Endothelial cell of umbilical vein (primary cell): ENCODE measurements at regions not wholly inside any gene's neighbourhood (a gene's known extent, or its start where the extent isn't known, plus 50 kb on each side); places are given as distances from the start of the nearest gene placed in this dataset.

Source experiments
- BruUV-seq: library from RNA; stranded (reverse); fragments of 400-500 nt; replicated peaks from 2 replicates; lab custom pipeline; 2021; lab: Mats Ljungman, UMichigan
- CTCF ChIA-PET: fragments of 300-600, 350-600 bp; sonication (Branson Sonifier 250); formaldehyde crosslinking; loops from one replicate; lab custom pipeline; 2021; ENCODE audit warnings: antibody characterized with exemption, inconsistent platforms; lab: Charles Lee
- POLR2A ChIA-PET: fragments of 300-600, 350-600 bp; sonication (Branson Sonifier 250); formaldehyde crosslinking; loops from one replicate; lab custom pipeline; 2021; ENCODE audit warnings: antibody characterized with exemption, inconsistent platforms; lab: Charles Lee
- DNase-seq: peaks from one replicate; pipeline ENCODE4 v3.0.0-alpha.2; 2011; ENCODE audit warnings: low read depth, low spot score
- FAIRE-seq: peaks from 2 replicates; lab custom pipeline; 2011; peaks lifted over from hg19 to GRCh38; lab: Jason Lieb, UNC
- H2AFZ ChIP-seq: 2 replicates; pipeline ENCODE4 v1.6.0; 2012; ENCODE audit warnings: low read depth, low read length, control low read depth, inconsistent platforms
- H3K27ac ChIP-seq: 2 replicates; pipeline ENCODE4 v1.5.1; 2011; ENCODE audit warnings: low read depth, mild to moderate bottlenecking, control low read depth, low read length, moderate library complexity; ENCODE audit not compliant: insufficient read depth
- H3K27me3 ChIP-seq, 2 experiments: 2 replicates each; pipeline versions ENCODE4 v1.6.0 to v1.6.1; 2011; ENCODE audit warnings: low read length in 2 of 2, mixed read lengths in 1 of 2; ENCODE audit not compliant: control insufficient read depth in 2 of 2, insufficient read depth in 2 of 2
- H3K36me3 ChIP-seq, 2 experiments: 2 replicates in 1 of 2; 3 replicates in 1 of 2; pipeline ENCODE4 v1.5.1; 2011; ENCODE audit warnings: low read length in 2 of 2, mild to moderate bottlenecking in 1 of 2, moderate library complexity in 1 of 2; ENCODE audit not compliant: control insufficient read depth in 2 of 2, insufficient read depth in 2 of 2; ENCODE audit errors: extremely low read depth in 1 of 2
- H3K4me1 ChIP-seq: 3 replicates; pipeline ENCODE4 v1.5.1; 2011; ENCODE audit warnings: mild to moderate bottlenecking, low read length; ENCODE audit not compliant: control insufficient read depth, insufficient read depth; ENCODE audit errors: extremely low read depth
- H3K4me2 ChIP-seq: 2 replicates; pipeline ENCODE4 v1.6.1; 2011; ENCODE audit warnings: low read length, control low read depth, mixed read lengths; ENCODE audit not compliant: insufficient read depth
- H3K4me3 ChIP-seq, 3 experiments: fragments of 200-600 bp in 1 of 3; sonication (generic), shearing (Covaris generic) in 1 of 3; replicated peaks in 1 of 3; 2 replicates each; pipeline ENCODE4 v1.5.1; 2011 to 2016; ENCODE audit warnings: control low read depth in 3 of 3, low read length in 3 of 3, mild to moderate bottlenecking in 2 of 3, inconsistent platforms in 1 of 3, low read depth in 1 of 3, moderate library complexity in 1 of 3; ENCODE audit not compliant: insufficient read depth in 1 of 3
- H3K79me2 ChIP-seq: 2 replicates; pipeline ENCODE4 v1.6.0; 2012; ENCODE audit warnings: low read length, inconsistent platforms; ENCODE audit not compliant: control insufficient read depth, insufficient read depth
- H3K9ac ChIP-seq: replicated peaks from 2 replicates; pipeline ENCODE3; 2011; ENCODE audit warnings: low read length, control low read depth; ENCODE audit not compliant: insufficient read depth; ENCODE audit errors: extremely low read depth
- H3K9me1 ChIP-seq: replicated peaks from 3 replicates; pipeline ENCODE4 v1.6.0; 2011; ENCODE audit warnings: mild to moderate bottlenecking, low read length; ENCODE audit not compliant: control insufficient read depth, insufficient read depth; ENCODE audit errors: extremely low read depth
- H3K9me3 ChIP-seq: replicated peaks from 2 replicates; pipeline ENCODE4 v1.5.1; 2012; ENCODE audit warnings: low read length, inconsistent platforms; ENCODE audit not compliant: control insufficient read depth, insufficient read depth
- H4K20me1 ChIP-seq: replicated peaks from 2 replicates; pipeline ENCODE3; 2011; ENCODE audit warnings: mild to moderate bottlenecking, low read length; ENCODE audit not compliant: control insufficient read depth, insufficient read depth; ENCODE audit errors: extremely low read depth
- EZH2 ChIP-seq: IDR thresholded peaks from 2 replicates; pipeline ENCODE4 v1.6.1; 2012; ENCODE audit warnings: borderline replicate concordance, low read depth, mild to moderate bottlenecking, moderate library complexity, low read length, inconsistent platforms; ENCODE audit not compliant: severe bottlenecking
- FOS ChIP-seq: IDR thresholded peaks from 2 replicates; pipeline ENCODE4 v1.6.1; 2011; ENCODE audit warnings: mild to moderate bottlenecking, low read length, moderate library complexity, borderline replicate concordance; ENCODE audit not compliant: insufficient read depth
- GATA2 ChIP-seq: IDR thresholded peaks from 2 replicates; pipeline ENCODE4 v1.7.0; 2011; ENCODE audit warnings: low read depth, mild to moderate bottlenecking, moderate library complexity, mixed read lengths, low read length; ENCODE audit not compliant: insufficient read length, insufficient read depth
- JUN ChIP-seq: IDR thresholded peaks from 2 replicates; pipeline ENCODE4 v1.6.1; 2011; ENCODE audit warnings: borderline replicate concordance, low read depth; ENCODE audit not compliant: insufficient read length, insufficient read depth
- MYC ChIP-seq: IDR thresholded peaks from one replicate; pipeline ENCODE4 v1.6.1; 2011; ENCODE audit warnings: mild to moderate bottlenecking, low read depth, low read length
- POLR2A ChIP-seq: IDR thresholded peaks from 2 replicates; pipeline ENCODE4 v1.6.1; 2012; ENCODE audit warnings: low read depth, mild to moderate bottlenecking, control low read depth, low read length
- POLR2AphosphoS5 ChIP-seq: IDR thresholded peaks from 2 replicates; pipeline ENCODE4 v1.6.1; 2012; ENCODE audit warnings: low read depth, mild to moderate bottlenecking, control low read depth, low read length, moderate library complexity; ENCODE audit not compliant: insufficient read depth
- dilution Hi-C: fragments of 300-500 bp; cut with MboI; formaldehyde crosslinking; loops from one replicate; pipeline ENCODE4 v1.15.0; 2019; ENCODE audit warnings: low sequenced_read_pairs; ENCODE audit not compliant: extremely low pct_ligation_motif_present
- intact Hi-C: fragments of 100-400 bp; cut with micrococcal nuclease; formaldehyde crosslinking; loops from one replicate; pipeline ENCODE4 v1.10.0; 2022
- TF ChIP-seq, protein P1 (sequence below): IDR thresholded peaks from 2 replicates; pipeline ENCODE4 v1.6.1; 2011; ENCODE audit not compliant: insufficient read depth, insufficient read length
- TF ChIP-seq, protein P2 (sequence below), 2 donors: IDR thresholded peaks; 1 replicate in 1 of 2; 2 replicates in 1 of 2; pipeline ENCODE4 v1.5.1; 2011; ENCODE audit warnings: low read length in 2 of 2, mild to moderate bottlenecking in 2 of 2, moderate library complexity in 2 of 2, control low read depth in 1 of 2, inconsistent platforms in 1 of 2, low read depth in 1 of 2; ENCODE audit not compliant: insufficient read depth in 1 of 2; ENCODE audit errors: extremely low read depth in 1 of 2

DNA sequence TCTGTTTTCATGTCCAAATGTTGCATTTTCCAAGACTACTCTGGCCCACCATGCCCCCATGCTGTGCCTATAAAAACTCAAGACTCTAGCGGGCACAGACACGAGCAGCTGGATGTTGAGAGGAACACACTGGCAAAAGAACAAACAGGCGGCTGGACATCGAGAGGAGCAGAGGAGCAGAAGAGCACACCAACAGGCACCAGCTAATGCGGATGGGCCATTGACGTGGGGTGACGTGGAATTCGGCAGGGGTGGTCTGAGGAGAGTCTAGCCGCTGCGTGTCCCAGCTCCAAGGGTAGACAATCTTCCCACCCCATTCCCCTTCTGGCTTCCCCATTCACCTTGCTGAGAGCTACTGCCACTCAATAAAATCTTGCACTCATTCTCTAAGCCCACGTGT is 54.4 kb upstream of the SMIM30 start:
- no peak overlapping the region for H3K4me3 ChIP-seq
- no peak overlapping the region for H2AFZ ChIP-seq
- FAIRE-seq (no peak), DNase-seq (no peak)
- no TSS peak for BruUV-seq
- H3K79me2 ChIP-seq, result no peaks in the 10 kb centered on the region
- H3K27ac ChIP-seq, result no peak overlapping the region
- H3K4me1 ChIP-seq, result no peaks in the 10 kb centered on the region
- CTCF ChIA-PET, result interaction anchor here (2.1 kb wide), 1 partner anchor 13 kb away, joined by 4 read pairs; no protein-coding TSS in a partner anchor
- no peak for TF ChIP-seq FOS
- no peak for TF ChIP-seq GATA2
- TF ChIP-seq, protein P1, sequence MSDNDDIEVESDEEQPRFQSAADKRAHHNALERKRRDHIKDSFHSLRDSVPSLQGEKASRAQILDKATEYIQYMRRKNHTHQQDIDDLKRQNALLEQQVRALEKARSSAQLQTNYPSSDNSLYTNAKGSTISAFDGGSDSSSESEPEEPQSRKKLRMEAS, result no peak
- TF ChIP-seq, protein P2, sequence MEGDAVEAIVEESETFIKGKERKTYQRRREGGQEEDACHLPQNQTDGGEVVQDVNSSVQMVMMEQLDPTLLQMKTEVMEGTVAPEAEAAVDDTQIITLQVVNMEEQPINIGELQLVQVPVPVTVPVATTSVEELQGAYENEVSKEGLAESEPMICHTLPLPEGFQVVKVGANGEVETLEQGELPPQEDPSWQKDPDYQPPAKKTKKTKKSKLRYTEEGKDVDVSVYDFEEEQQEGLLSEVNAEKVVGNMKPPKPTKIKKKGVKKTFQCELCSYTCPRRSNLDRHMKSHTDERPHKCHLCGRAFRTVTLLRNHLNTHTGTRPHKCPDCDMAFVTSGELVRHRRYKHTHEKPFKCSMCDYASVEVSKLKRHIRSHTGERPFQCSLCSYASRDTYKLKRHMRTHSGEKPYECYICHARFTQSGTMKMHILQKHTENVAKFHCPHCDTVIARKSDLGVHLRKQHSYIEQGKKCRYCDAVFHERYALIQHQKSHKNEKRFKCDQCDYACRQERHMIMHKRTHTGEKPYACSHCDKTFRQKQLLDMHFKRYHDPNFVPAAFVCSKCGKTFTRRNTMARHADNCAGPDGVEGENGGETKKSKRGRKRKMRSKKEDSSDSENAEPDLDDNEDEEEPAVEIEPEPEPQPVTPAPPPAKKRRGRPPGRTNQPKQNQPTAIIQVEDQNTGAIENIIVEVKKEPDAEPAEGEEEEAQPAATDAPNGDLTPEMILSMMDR (IDR thresholded peaks at IDR 0.05; ENCODE audit: extremely low read depth in 1 of 2, insufficient read depth in 1 of 2, low read depth in 1 of 2, low read length in 2 of 2), result no peak
- intact Hi-C loops (no loop called here), dilution Hi-C loops (no loop called here)
- H3K4me2 ChIP-seq, result no peak overlapping the region
- H3K27me3 ChIP-seq, result no peaks in the 10 kb centered on the region
- H3K9me1 ChIP-seq, result no peaks in the 10 kb centered on the region
- POLR2A ChIA-PET, result no interaction called here
- no peaks in the 10 kb centered on the region for H3K36me3 ChIP-seq
- no peaks in the 10 kb centered on the region for H3K9me3 ChIP-seq
- no peaks in the 10 kb centered on the region for H4K20me1 ChIP-seq
- H3K9ac ChIP-seq, result no peak overlapping the region

DNA sequence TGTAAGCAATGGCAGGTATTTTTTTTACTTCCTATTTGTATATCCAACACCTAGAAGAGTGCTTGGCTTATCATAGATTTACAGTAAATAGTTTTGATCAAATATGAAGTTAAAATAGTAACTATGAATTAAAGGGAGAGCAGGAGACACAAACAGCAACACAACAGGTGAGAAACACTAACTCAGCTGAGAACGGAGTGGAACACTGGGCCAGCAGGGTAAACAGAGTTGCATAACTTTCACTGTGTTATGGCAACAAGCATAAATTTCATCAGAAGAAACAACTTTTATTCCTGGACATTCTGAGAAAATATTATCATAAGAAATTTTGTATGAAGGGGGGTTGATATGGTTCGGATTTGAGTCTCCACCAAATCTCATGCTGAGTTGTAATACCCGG is 52.2 kb upstream of the SMIM30 start:
- ChIA-PET CTCF (no interaction called here), POLR2A (no interaction called here)

More for the DNA sequence above, 52.2 kb upstream of the SMIM30 start:
- no peak overlapping the region for H3K4me2 ChIP-seq
- dilution Hi-C loops, result no loop called here
- no peaks in the 10 kb centered on the region for H3K79me2 ChIP-seq
- no peak overlapping the region for H2AFZ ChIP-seq
- no TSS peak for BruUV-seq
- no peak overlapping the region for H3K9ac ChIP-seq
- H3K27ac ChIP-seq, result no peak overlapping the region
- H3K9me3 ChIP-seq, result no peaks in the 10 kb centered on the region
- H4K20me1 ChIP-seq, result no peaks in the 10 kb centered on the region
- intact Hi-C loops, result no loop called here
- H3K9me1 ChIP-seq, result no peaks in the 10 kb centered on the region
- H3K27me3 ChIP-seq, result no peaks in the 10 kb centered on the region
- DNase-seq (no peak), FAIRE-seq (no peak)
- H3K36me3 ChIP-seq, result no peaks in the 10 kb centered on the region
- no peaks in the 10 kb centered on the region for H3K4me1 ChIP-seq
- TF ChIP-seq POLR2A, result no peak
- TF ChIP-seq POLR2AphosphoS5, result no peak
- no peak for TF ChIP-seq JUN
- TF ChIP-seq EZH2, result no peak
- TF ChIP-seq GATA2, result no peak
- TF ChIP-seq FOS, result no peak
- TF ChIP-seq, protein P1, result no peak
- TF ChIP-seq, protein P2 (IDR thresholded peaks at IDR 0.05; ENCODE audit: extremely low read depth in 1 of 2, insufficient read depth in 1 of 2, low read depth in 1 of 2, low read length in 2 of 2), result no peak
- TF ChIP-seq MYC, result no peak
- no peak overlapping the region for H3K4me3 ChIP-seq
